ENCODE measurements at regions not wholly inside any gene's neighbourhood (a gene's known extent, or its start where the extent isn't known, plus 50 kb on each side); places are given as distances from the start of the nearest gene placed in this dataset.

GRCh38 chr5:124651663-124652513 is 94.6 kb downstream of the ZNF608 start:
- H3K4me1 ChIP-seq (ENCODE audit: control insufficient read depth, low read depth, low read length): peaks cover 8% of the 10 kb centered on the region
- peaks cover 5% of the 10 kb centered on the region for H3K36me3 ChIP-seq (ENCODE audit: control insufficient read depth, insufficient read depth, low read length)
- WGBS (ENCODE audit: extremely low coverage, insufficient coverage, low lambda C conversion rate): no CpG with 5 or more reads among the region's 54 CpGs

GRCh38 chr5:124650951-124651662 is 95.3 kb downstream of the ZNF608 start:
- no peak overlapping the region for H3K9ac ChIP-seq (ENCODE audit: low read length)
- H4K5ac ChIP-seq (ENCODE audit: low read length): no peak overlapping the region
- H3K18ac ChIP-seq (ENCODE audit: low read length): no peak overlapping the region
- H2BK120ac ChIP-seq (ENCODE audit: low read depth, low read length): no peak overlapping the region
- H3K27ac ChIP-seq (ENCODE audit: low read depth, low read length): no peak overlapping the region
- H3K79me2 ChIP-seq (ENCODE audit: control insufficient read depth, insufficient read depth, low read length): peaks cover 26% of the 10 kb centered on the region
- H3K4ac ChIP-seq (ENCODE audit: low read depth, low read length): no peak overlapping the region
- no peak overlapping the region for H2BK5ac ChIP-seq (ENCODE audit: low read length)
- peaks cover 6% of the 10 kb centered on the region for H3K4me1 ChIP-seq (ENCODE audit: control insufficient read depth, low read depth, low read length)
- H3K56ac ChIP-seq (ENCODE audit: low read length): no peak overlapping the region
- H3K4me3 ChIP-seq (ENCODE audit: low read length): no peak overlapping the region
- H3K36me3 ChIP-seq (ENCODE audit: control insufficient read depth, insufficient read depth, low read length): peaks cover 5% of the 10 kb centered on the region
- no peak for DNase-seq
- no peak overlapping the region for H3K4me2 ChIP-seq (ENCODE audit: low read length)
- H2BK15ac ChIP-seq (replicated peaks; ENCODE audit: low read depth): no peak overlapping the region
- H4K8ac ChIP-seq (ENCODE audit: low read depth, low read length): no peak overlapping the region
- H3K79me1 ChIP-seq (ENCODE audit: low read length): peaks cover 29% of the 10 kb centered on the region
- no peak overlapping the region for H3K23ac ChIP-seq (ENCODE audit: low read length)
- WGBS (ENCODE audit: extremely low coverage, insufficient coverage, low lambda C conversion rate): no CpG with 5 or more reads among the region's 3 CpGs
- H3K27me3 ChIP-seq (ENCODE audit: insufficient read depth, low read length, poor library complexity): no peaks in the 10 kb centered on the region
- H2AK5ac ChIP-seq (ENCODE audit: low read length): no peak overlapping the region

More at GRCh38 chr5:124651663-124652513, 94.6 kb downstream of the ZNF608 start:
- H3K18ac ChIP-seq (ENCODE audit: low read length): peak overlapping the region; percentile 13
- peaks cover 33% of the 10 kb centered on the region for H3K79me1 ChIP-seq (ENCODE audit: low read length)
- no peak overlapping the region for H2BK120ac ChIP-seq (ENCODE audit: low read depth, low read length)
- peak overlapping the region; percentile 71 for H2BK5ac ChIP-seq (ENCODE audit: low read length)
- no peak overlapping the region for H4K5ac ChIP-seq (ENCODE audit: low read length)
- no peaks in the 10 kb centered on the region for H3K27me3 ChIP-seq (ENCODE audit: insufficient read depth, low read length, poor library complexity)
- peak overlapping the region; percentile 33 for H3K4me3 ChIP-seq (ENCODE audit: low read length)
- H2AK5ac ChIP-seq (ENCODE audit: low read length): no peak overlapping the region
- peak overlapping the region; percentile 96 for H3K56ac ChIP-seq (ENCODE audit: low read length)
- DNase-seq: peak; percentile 84
- no peak overlapping the region for H4K8ac ChIP-seq (ENCODE audit: low read depth, low read length)
- peak overlapping the region; percentile 81 for H3K9ac ChIP-seq (ENCODE audit: low read length)
- no peak overlapping the region for H3K23ac ChIP-seq (ENCODE audit: low read length)
- peak overlapping the region; percentile 62 for H3K4me2 ChIP-seq (ENCODE audit: low read length)
- H3K27ac ChIP-seq (ENCODE audit: low read depth, low read length): peak overlapping the region; percentile 21
- H3K4ac ChIP-seq (ENCODE audit: low read depth, low read length): peak overlapping the region; percentile 73
- peaks cover 31% of the 10 kb centered on the region for H3K79me2 ChIP-seq (ENCODE audit: control insufficient read depth, insufficient read depth, low read length)
- no peak overlapping the region for H2BK15ac ChIP-seq (replicated peaks; ENCODE audit: low read depth)

GRCh38 chr5:124650147-124650561 is 96.3 kb downstream of the ZNF608 start:
- no peak overlapping the region for H2BK15ac ChIP-seq (replicated peaks; ENCODE audit: low read depth)
- H2BK5ac ChIP-seq (ENCODE audit: low read length): no peak overlapping the region
- H3K27me3 ChIP-seq (ENCODE audit: insufficient read depth, low read length, poor library complexity): no peaks in the 10 kb centered on the region
- no peak overlapping the region for H3K4me3 ChIP-seq (ENCODE audit: low read length)
- no peaks in the 10 kb centered on the region for H3K4me1 ChIP-seq (ENCODE audit: control insufficient read depth, low read depth, low read length)
- H3K23ac ChIP-seq (ENCODE audit: low read length): no peak overlapping the region
- H3K36me3 ChIP-seq (ENCODE audit: control insufficient read depth, insufficient read depth, low read length): peaks cover 5% of the 10 kb centered on the region
- H3K18ac ChIP-seq (ENCODE audit: low read length): no peak overlapping the region
- H3K56ac ChIP-seq (ENCODE audit: low read length): no peak overlapping the region
- no peak overlapping the region for H4K8ac ChIP-seq (ENCODE audit: low read depth, low read length)
- no peak overlapping the region for H4K5ac ChIP-seq (ENCODE audit: low read length)
- H3K27ac ChIP-seq (ENCODE audit: low read depth, low read length): no peak overlapping the region
- no peak for DNase-seq
- H3K4me2 ChIP-seq (ENCODE audit: low read length): no peak overlapping the region
- no peak overlapping the region for H2BK120ac ChIP-seq (ENCODE audit: low read depth, low read length)
- H3K4ac ChIP-seq (ENCODE audit: low read depth, low read length): no peak overlapping the region
- H2AK5ac ChIP-seq (ENCODE audit: low read length): no peak overlapping the region
- no CpG with 5 or more reads among the region's 4 CpGs for WGBS (ENCODE audit: extremely low coverage, insufficient coverage, low lambda C conversion rate)
- peaks cover 22% of the 10 kb centered on the region for H3K79me2 ChIP-seq (ENCODE audit: control insufficient read depth, insufficient read depth, low read length)
- no peak overlapping the region for H3K9ac ChIP-seq (ENCODE audit: low read length)
- H3K79me1 ChIP-seq (ENCODE audit: low read length): peaks cover 27% of the 10 kb centered on the region

GRCh38 chr5:124649491-124650146 is 96.8 kb downstream of the ZNF608 start:
- Histone ChIP-seq H4K8ac (ENCODE audit: low read depth, low read length) (no peak overlapping the region), H3K79me2 (ENCODE audit: control insufficient read depth, insufficient read depth, low read length) (peaks cover 20% of the 10 kb centered on the region), H4K5ac (ENCODE audit: low read length) (no peak overlapping the region), H2AK5ac (ENCODE audit: low read length) (no peak overlapping the region), H2BK15ac (replicated peaks; ENCODE audit: low read depth) (no peak overlapping the region), H3K4me3 (ENCODE audit: low read length) (no peak overlapping the region), H3K4me2 (ENCODE audit: low read length) (no peak overlapping the region), H3K23ac (ENCODE audit: low read length) (peak overlapping the region; percentile 37), H3K4ac (ENCODE audit: low read depth, low read length) (no peak overlapping the region), H3K27me3 (ENCODE audit: insufficient read depth, low read length, poor library complexity) (no peaks in the 10 kb centered on the region), H3K36me3 (ENCODE audit: control insufficient read depth, insufficient read depth, low read length) (peaks cover 5% of the 10 kb centered on the region), H2BK5ac (ENCODE audit: low read length) (no peak overlapping the region), H3K79me1 (ENCODE audit: low read length) (peaks cover 23% of the 10 kb centered on the region), H3K56ac (ENCODE audit: low read length) (no peak overlapping the region), H2BK120ac (ENCODE audit: low read depth, low read length) (no peak overlapping the region), H3K9ac (ENCODE audit: low read length) (no peak overlapping the region), H3K4me1 (ENCODE audit: control insufficient read depth, low read depth, low read length) (no peaks in the 10 kb centered on the region), H3K27ac (ENCODE audit: low read depth, low read length) (no peak overlapping the region), H3K18ac (ENCODE audit: low read length) (no peak overlapping the region)
- whole genome bisulfite sequencing (ENCODE audit: extremely low coverage, insufficient coverage, low lambda C conversion rate): no CpG with 5 or more reads among the region's 11 CpGs
- DNase-seq: no peak

- H2BK120ac ChIP-seq (ENCODE audit: low read depth, low read length): no peak overlapping the region
- no peaks in the 10 kb centered on the region for H3K4me1 ChIP-seq (ENCODE audit: control insufficient read depth, low read depth, low read length)
- H3K36me3 ChIP-seq (ENCODE audit: control insufficient read depth, insufficient read depth, low read length): peaks cover 5% of the 10 kb centered on the region
- peak overlapping the region; percentile 6 for H3K18ac ChIP-seq (ENCODE audit: low read length)
- no peak overlapping the region for H3K23ac ChIP-seq (ENCODE audit: low read length)
- H2BK5ac ChIP-seq (ENCODE audit: low read length): no peak overlapping the region
- DNase-seq: no peak
- H3K56ac ChIP-seq (ENCODE audit: low read length): no peak overlapping the region
- no peak overlapping the region for H2AK5ac ChIP-seq (ENCODE audit: low read length)
- H3K27ac ChIP-seq (ENCODE audit: low read depth, low read length): no peak overlapping the region
- peaks cover 16% of the 10 kb centered on the region for H3K79me2 ChIP-seq (ENCODE audit: control insufficient read depth, insufficient read depth, low read length)
- H3K4ac ChIP-seq (ENCODE audit: low read depth, low read length): no peak overlapping the region
- no peak overlapping the region for H4K8ac ChIP-seq (ENCODE audit: low read depth, low read length)
- no peak overlapping the region for H3K4me2 ChIP-seq (ENCODE audit: low read length)
- no peak overlapping the region for H3K4me3 ChIP-seq (ENCODE audit: low read length)
- H3K27me3 ChIP-seq (ENCODE audit: insufficient read depth, low read length, poor library complexity): no peaks in the 10 kb centered on the region
- H3K79me1 ChIP-seq (ENCODE audit: low read length): peaks cover 22% of the 10 kb centered on the region
- no peak overlapping the region for H4K5ac ChIP-seq (ENCODE audit: low read length)
- no peak overlapping the region for H3K9ac ChIP-seq (ENCODE audit: low read length)
- no peak overlapping the region for H2BK15ac ChIP-seq (replicated peaks; ENCODE audit: low read depth)
- WGBS (ENCODE audit: extremely low coverage, insufficient coverage, low lambda C conversion rate): no CpG with 5 or more reads among the region's 9 CpGs
Measured at GRCh38 chr5:124648902-124649467, 97.5 kb downstream of the ZNF608 start.

Measured in mesendoderm (in vitro differentiated cells).